Stomach (tissue), 8 donors: ENCODE measurements at regions not wholly inside any gene's neighbourhood (a gene's known extent, or its start where the extent isn't known, plus 50 kb on each side); places are given as distances from the start of the nearest gene placed in this dataset.

Experiments
- DNase-seq, 2 donors: peaks; one replicate each; pipeline versions ENCODE4 v3.0.0 to v3.0.0-alpha.2; 2013 to 2019
- H3K27ac ChIP-seq, 5 donors: fragments of 200-600 bp in 4 of 5; sonication (generic) in 4 of 5; one replicate each; pipeline ENCODE4 v1.5.1; 2013 to 2019; ENCODE audit warnings: mild to moderate bottlenecking in 1 of 5, moderate library complexity in 1 of 5
- H3K27me3 ChIP-seq, 3 donors: fragments of 200-600 bp; sonication (generic); one replicate each; pipeline ENCODE4 v1.5.1; 2017 to 2019; ENCODE audit warnings: mixed run types in 1 of 3
- H3K36me3 ChIP-seq, 4 donors: fragments of 200-600 bp; sonication (generic); 1 replicate in 3 of 4; 2 replicates in 1 of 4; pipeline ENCODE4 v1.5.1; 2016 to 2019
- H3K4me1 ChIP-seq, 4 donors: fragments of 200-600 bp; sonication (generic); one replicate each; pipeline ENCODE4 v1.5.1; 2016 to 2019
- H3K4me3 ChIP-seq, 4 donors: fragments of 200-600 bp; sonication (generic) in 3 of 4; one replicate each; pipeline ENCODE4 v1.5.1; 2016 to 2019; ENCODE audit warnings: mild to moderate bottlenecking in 1 of 4
- H3K9me3 ChIP-seq, 4 donors: fragments of 200-600 bp; sonication (generic); one replicate each; pipeline ENCODE4 v1.5.1; 2016 to 2019
- CTCF ChIP-seq, 7 experiments: fragments of 450-650 bp in 4 of 7; fragments of 200-600 bp in 3 of 7; sonication (generic) in 3 of 7; IDR thresholded peaks; one replicate each; pipeline ENCODE4 v1.5.1; 2016 to 2019; ENCODE audit warnings: antibody characterized with exemption in 7 of 7, control low read depth in 2 of 7, mild to moderate bottlenecking in 1 of 7
- EP300 ChIP-seq: sonication (generic); formaldehyde crosslinking; IDR thresholded peaks from one replicate; pipeline ENCODE4 v1.6.1; 2017; ENCODE audit warnings: antibody characterized with exemption
- POLR2A ChIP-seq, 4 donors: fragments of 450-650 bp; IDR thresholded peaks; one replicate each; pipeline ENCODE4 v1.6.1; 2016; ENCODE audit warnings: antibody characterized with exemption in 4 of 4, control low read depth in 2 of 4, mild to moderate bottlenecking in 1 of 4, moderate library complexity in 1 of 4
- POLR2AphosphoS5 ChIP-seq, 3 donors: sonication (generic); formaldehyde crosslinking; IDR thresholded peaks; one replicate each; pipeline ENCODE4 v1.6.1; 2016; ENCODE audit warnings: antibody characterized with exemption in 3 of 3
- WGBS, 5 donors: extraction: QIAGEN DNeasy Blood & Tissue Kit in 3 of 5; methylation state at CpG; one replicate each; pipeline versions ENCODE4 v1.1.5 to v1.1.7; 2013 to 2018; 5-methylcytosine and 5-hydroxymethylcytosine counted together
- intact Hi-C: fragments of 100-400 bp; cut with DNase I; formaldehyde crosslinking; loops from one replicate; pipeline ENCODE4 v1.15.1; 2023; ENCODE audit warnings: low total_unique reads
- donor health status: healthy with polysubstance abuse.
- donor health status: Bipolar disorder and iron deficiency.
- donor health status: healthy.

GRCh38 chr2:167369083-167369482 is 480.8 kb downstream of the XIRP2 start:
- no peak for DNase-seq
- WGBS, 5 donors, result 44 to 79% (median 59%) methylated on average over 1 of the region's 1 CpG
- Histone ChIP-seq H3K9me3 (no peaks in the 10 kb centered on the region), H3K4me3 (no peak overlapping the region), H3K27ac (no peak overlapping the region), H3K36me3 (no peaks in the 10 kb centered on the region), H3K27me3 (no peaks in the 10 kb centered on the region), H3K4me1 (no peaks in the 10 kb centered on the region)
- TF ChIP-seq EP300 (no peak), CTCF (IDR thresholded peaks at IDR 0.05) (no peak), POLR2A (IDR thresholded peaks at IDR 0.05) (no peak), POLR2AphosphoS5 (IDR thresholded peaks at IDR 0.05) (no peak)
- intact Hi-C loops, result no loop called here

GRCh38 chr2:167368371-167368770 is 480.1 kb downstream of the XIRP2 start:
- H3K27me3 ChIP-seq, result no peaks in the 10 kb centered on the region
- no peaks in the 10 kb centered on the region for H3K4me1 ChIP-seq
- DNase-seq, result no peak
- H3K4me3 ChIP-seq, result no peak overlapping the region
- no peaks in the 10 kb centered on the region for H3K36me3 ChIP-seq
- H3K27ac ChIP-seq, result no peak overlapping the region
- WGBS, 5 donors, result 81 to 88% (median 83%) methylated on average over 3 of the region's 3 CpGs
- intact Hi-C loops, result no loop called here
- no peak for TF ChIP-seq EP300
- no peak for TF ChIP-seq POLR2AphosphoS5 (IDR thresholded peaks at IDR 0.05)
- TF ChIP-seq POLR2A (IDR thresholded peaks at IDR 0.05), result no peak
- TF ChIP-seq CTCF (IDR thresholded peaks at IDR 0.05), result no peak
- H3K9me3 ChIP-seq, result no peaks in the 10 kb centered on the region

GRCh38 chr2:167365216-167365615 is 476.9 kb downstream of the XIRP2 start:
- Histone ChIP-seq H3K36me3 (no peaks in the 10 kb centered on the region), H3K9me3 (no peaks in the 10 kb centered on the region), H3K4me1 (no peaks in the 10 kb centered on the region), H3K27me3 (no peaks in the 10 kb centered on the region), H3K27ac (no peak overlapping the region), H3K4me3 (no peak overlapping the region)
- WGBS, 5 donors, result 63 to 90% (median 85%) methylated on average over 1 of the region's 1 CpG
- intact Hi-C loops, result no loop called here
- TF ChIP-seq EP300, result no peak
- TF ChIP-seq CTCF (IDR thresholded peaks at IDR 0.05), result no peak
- no peak for TF ChIP-seq POLR2AphosphoS5 (IDR thresholded peaks at IDR 0.05)
- no peak for TF ChIP-seq POLR2A (IDR thresholded peaks at IDR 0.05)
- DNase-seq, result no peak

- 25 to 51% (median 31%) methylated on average over 2 of the region's 2 CpGs for WGBS, 5 donors
- Histone ChIP-seq H3K4me1 (no peaks in the 10 kb centered on the region), H3K9me3 (no peaks in the 10 kb centered on the region), H3K36me3 (no peaks in the 10 kb centered on the region), H3K4me3 (no peak overlapping the region), H3K27ac (no peak overlapping the region), H3K27me3 (no peaks in the 10 kb centered on the region)
- intact Hi-C loops, result no loop called here
- TF ChIP-seq POLR2A (IDR thresholded peaks at IDR 0.05) (no peak), CTCF (IDR thresholded peaks at IDR 0.05) (no peak), POLR2AphosphoS5 (IDR thresholded peaks at IDR 0.05) (no peak), EP300 (no peak)
- no peak for DNase-seq
Observed at GRCh38 chr2:167361426-167361825, 473.1 kb downstream of the XIRP2 start.
